NAMALWA (cell line): ENCODE measurements at regions not wholly inside any gene's neighbourhood (a gene's known extent, or its start where the extent isn't known, plus 50 kb on each side); places are given as distances from the start of the nearest gene placed in this dataset.

ENCODE experiments used
- DNase-seq: peaks from one replicate; pipeline ENCODE4 v3.0.0-alpha.2; 2015; ENCODE audit warnings: low spot score

DNA sequence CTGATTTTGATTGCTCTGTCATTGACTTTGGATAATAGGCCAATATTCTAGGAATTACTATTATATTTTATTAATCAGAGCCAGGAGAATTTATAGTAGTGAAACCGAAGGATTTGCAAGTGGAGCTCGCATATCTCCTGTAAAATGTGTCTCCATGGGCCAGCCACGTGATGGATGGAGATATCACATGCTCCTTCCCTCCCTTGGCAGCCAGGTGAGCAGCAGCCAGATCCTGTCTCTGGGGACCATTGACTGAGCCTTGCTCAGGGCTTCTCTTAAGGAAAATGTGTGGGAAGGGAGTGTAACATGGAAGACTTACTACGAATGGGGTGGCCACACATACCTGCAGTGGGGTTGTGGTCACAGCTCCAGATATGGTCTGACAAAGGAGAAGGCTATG lies 144.7 kb upstream of the RGMA start:
- DNase-seq = no peak

DNA sequence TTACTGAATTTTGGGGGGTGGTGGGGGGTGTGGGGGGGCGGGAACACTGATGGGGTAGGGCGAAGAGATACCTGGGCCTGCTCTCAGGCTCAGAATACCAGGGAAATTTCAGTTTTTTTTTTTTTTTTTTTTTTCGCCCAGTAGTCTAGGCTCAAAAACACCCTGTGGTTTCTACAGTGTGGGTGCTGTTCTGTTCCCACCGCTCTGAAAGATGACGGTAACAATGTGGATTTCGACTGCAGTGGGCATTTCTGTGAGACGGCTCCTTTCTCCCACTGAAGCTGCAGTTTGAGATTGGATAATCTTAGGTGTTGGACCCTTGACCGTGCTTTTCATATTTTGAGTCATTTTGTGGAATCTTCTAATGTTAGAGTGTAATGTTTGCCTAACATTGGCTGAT lies 143.8 kb upstream of the RGMA start:
- no peak for DNase-seq

DNA sequence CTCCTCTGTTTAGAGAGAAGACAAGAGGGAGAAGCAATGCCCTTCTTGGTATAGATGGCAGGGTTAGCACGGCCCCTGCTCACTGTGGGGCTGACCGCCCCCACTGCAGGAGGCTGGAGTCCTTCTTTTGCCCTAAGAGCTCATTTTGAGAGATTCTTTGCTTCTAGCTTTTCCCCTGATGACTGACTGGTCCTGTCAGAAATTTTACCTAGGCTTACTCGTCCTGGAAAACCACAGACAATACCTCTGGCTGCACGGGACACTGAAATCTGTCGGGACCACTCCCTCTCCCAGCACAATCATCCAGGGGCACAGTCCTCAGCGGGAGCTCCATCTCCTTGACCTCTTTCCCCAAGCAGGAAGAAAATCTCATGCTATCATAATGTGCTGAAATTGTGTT lies 143.0 kb upstream of the RGMA start:
- DNase-seq = no peak

DNA sequence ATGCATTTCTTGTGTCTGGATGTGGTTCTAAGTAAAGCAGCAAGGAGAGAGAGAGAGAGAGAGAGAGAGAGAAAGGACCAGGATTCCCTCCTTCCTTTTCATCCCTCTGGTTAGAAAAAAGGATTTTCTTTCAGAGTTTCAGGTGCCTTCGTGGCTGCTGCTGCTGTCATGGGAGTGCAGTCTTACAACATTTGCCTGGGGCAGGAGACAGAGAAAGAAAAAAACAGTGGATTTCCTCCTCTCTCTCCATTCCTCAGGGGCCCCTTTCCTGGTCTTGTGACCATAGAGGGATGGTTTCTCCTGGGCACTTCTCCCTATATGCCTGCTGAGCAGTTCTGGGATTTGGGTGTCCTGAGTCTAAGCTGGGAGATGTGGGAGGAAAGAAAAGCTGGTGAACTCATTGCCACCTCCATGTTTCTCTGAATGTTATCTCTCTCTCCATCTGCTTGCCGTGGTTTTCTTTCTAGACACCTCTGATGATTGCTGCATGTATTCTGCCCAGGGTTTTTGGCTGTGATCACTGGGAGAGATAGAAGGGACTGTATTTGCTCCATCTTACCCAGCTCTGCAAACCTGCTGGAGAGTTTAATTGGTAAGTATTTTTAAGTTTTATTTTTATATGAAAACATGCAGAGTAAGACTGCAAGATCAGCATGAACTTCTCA lies 142.4 kb upstream of the RGMA start:
- no peak for DNase-seq

DNA sequence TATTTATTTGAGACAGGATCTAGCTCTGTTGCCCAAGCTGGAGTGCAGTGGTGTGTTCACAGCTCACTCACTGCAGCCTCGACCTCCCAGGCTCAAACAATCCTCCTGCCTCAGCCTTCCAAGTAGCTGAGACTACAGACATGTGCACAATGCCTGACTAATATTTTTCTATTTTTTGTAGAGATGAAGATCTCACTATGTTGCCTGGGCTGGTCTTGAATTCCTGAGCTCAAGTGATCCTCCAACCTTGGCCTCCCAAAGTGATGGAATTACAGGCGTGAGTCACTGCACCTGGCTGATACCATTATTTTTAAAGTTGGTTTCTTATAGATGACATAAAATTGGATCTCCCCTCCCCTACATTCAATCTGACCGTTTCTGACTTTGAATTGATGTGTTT lies 139.5 kb upstream of the RGMA start:
- no peak for DNase-seq

DNA sequence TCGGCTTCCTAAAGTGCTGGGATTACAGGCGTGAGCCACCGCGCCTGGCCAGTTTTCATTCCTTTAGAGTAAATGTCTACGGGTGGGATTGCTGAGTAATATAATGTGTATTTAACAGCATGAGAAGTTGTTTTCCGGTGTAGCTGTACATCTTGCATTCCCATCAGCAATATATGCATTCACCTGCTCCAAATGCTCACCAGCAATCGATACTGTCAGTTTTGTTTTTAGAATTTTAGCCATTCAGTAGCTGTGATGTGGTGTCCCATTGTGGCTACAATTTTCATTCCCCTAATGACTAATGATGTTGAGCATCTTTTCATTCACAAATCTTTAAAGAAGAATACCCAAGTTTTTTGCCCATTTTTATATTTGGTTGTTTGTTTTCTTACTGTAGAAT lies 134.8 kb upstream of the RGMA start:
- DNase-seq = no peak

DNA sequence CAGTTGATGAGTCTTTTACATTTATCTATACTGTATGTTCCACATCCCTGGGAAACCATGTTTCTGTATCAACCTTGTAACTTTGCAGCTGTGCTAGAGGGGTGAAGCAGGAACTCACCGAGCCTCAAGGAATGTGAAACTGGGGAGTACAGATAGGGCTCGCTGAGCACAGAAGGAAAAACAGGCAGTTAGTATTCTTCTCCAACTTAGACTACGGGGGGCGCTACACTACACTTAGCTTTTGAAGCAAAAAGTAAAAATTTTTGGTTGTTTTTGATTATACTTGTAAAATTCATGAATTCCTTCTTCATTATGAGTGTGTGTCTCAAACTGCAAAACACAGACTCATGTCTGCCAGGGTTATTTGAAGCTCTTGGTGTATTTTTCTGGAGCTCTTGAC lies 132.7 kb upstream of the RGMA start:
- no peak for DNase-seq

DNA sequence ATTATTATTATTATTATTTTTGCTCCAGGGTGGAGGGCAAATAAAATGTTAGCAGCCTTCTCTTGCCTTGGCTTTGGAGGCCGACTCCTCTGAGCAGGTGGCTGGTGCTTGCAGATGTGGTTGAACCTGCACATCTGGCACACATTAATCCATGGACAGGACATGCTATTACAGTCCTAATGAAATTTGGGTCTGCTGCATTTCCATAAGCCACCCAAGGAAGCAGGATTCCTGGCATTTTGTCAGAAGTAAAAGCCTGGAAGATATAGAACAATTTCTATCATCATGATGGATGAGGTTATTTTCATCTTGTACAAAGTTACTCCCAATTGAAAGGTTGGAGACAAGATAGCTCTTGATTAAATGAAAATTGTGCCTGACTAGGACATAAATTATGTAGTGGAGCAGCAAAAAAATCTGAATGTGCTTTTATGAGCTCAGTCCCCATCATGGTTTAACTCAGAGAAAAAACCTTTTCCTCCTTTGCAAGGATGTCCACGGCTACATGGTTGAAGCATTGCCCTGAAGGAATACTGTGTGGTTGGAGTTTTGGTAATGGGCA lies 130.9 kb upstream of the RGMA start:
- DNase-seq = no peak

DNA sequence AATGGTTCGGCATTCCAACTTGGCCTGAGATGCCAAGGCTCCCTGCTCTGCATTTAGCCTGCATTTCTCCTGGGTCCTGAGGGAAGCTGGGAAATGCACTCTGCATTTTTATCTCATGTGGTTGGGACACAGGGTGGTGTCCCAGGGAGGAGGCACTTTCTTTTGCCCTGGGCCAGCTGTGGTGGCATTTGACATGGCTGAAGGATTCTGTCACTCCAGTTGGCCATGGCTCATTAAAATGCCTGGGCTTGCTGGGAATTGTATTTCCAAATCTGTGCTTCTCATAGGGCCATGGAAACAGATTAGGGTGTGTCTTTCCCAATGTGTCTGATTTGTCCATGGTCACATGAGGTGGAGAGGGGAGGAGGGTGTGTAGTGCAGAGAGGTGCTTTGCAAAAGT lies 128.3 kb upstream of the RGMA start:
- no peak for DNase-seq

DNA sequence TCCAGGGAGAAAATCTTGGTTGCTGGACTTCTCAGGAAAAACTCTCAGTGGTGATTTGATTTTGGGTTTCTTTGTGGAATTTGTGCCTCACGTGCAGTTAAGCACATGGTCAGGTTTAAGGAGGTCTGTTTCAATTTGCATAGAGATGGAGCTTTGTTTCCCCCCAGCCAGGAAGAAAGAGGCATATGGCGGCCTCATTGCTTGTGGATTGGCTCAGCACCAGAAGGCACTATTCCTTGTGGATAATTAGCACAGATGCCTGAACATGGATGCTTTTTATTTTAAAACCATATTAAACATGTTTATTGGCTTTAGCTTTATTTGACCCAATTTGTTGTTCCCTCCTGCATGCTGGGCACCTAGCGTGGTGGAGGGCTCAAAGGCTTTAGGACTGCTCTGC lies 125.1 kb upstream of the RGMA start:
- no peak for DNase-seq

DNA sequence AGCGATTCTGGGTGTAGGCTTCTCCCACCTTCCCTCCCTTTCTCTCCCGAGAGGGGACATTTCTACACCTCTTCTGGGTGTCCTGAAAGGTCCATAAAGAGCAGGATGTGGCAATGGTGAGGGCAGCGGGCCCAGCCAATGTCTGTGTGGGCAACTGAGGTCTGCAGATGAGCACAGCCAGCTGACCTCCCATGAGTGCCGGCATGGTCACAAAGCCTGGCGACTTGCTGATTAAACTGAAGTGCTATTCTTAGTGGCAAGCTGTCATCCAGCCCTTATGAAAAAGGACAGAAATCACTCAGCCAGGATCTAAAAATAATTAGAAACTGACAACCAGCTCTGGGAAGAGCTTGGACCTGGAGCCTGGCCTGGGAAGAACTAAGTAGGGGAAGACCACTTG lies 124.3 kb upstream of the RGMA start:
- no peak for DNase-seq

DNA sequence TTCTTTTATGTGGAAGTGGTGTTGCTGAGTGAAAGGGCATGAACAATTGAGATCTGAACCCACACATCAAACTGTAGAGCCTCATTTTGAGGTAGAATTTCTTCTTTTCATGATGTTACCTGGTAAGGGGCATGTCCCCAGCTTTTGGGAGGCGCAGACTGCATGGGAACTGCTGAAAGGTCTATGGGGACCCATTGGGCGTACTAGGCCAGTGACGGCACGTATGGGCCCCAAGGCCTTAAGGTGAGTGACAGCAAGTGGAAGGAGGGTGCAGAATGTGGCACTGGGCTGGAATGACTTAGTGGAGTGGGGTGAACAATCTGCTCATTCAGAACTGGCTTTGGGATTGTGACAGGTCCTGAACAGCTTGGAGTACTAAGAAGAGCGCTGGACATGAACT lies 123.6 kb upstream of the RGMA start:
- no peak for DNase-seq

DNA sequence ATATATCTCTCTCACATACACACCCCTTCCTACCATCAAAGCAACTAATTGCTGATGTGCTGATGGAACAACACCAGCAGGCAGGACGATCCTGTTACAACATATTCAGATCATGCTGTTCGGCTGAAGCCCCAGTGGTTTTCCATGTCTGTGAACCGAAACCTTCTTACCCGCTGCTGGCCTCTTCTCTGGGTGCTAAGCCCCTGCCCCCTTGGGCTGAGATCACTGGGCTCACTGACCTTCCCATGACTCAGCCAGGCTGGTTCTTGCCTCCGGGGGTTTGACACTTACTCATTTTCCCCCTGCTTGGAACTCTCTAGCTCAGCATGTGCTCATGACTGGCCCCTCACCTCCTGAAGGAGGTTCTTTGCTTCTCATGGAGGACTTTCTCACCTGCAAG lies 122.0 kb upstream of the RGMA start:
- DNase-seq = no peak

DNA sequence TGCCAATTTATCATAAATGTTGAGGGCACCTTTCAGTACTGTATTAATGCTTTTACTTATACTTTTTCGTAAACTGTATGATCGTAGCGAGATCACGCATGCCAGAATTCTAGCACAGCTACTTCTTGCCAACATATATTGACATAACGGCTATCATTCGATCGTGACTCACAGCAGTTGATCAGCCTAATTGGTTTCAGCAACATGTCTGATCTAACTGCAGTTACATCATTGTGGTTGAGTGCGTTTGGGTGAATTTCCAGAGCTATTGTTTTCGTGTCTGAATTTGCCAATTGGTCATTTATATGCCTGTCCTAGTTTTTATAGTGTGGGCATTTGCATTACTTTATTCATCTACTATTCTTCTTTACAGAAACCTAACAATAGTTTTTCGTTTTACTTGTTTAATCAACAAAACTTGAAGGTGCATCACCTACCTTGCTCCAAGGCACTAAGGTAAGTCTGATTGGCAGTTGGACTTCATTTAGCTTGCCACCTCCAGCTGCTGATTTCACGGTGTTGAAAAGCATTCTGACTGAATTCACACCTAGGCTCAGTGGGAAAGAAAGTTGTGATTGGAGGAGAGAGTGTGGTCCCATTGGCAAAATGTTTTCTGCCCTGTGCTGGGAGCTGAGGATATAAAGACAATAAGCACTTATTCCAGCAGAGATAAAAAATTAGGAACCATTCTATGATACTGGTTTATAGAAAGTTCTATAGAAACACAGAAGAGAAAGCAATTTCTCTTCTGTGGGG lies 120.9 kb upstream of the RGMA start:
- no peak for DNase-seq

DNA sequence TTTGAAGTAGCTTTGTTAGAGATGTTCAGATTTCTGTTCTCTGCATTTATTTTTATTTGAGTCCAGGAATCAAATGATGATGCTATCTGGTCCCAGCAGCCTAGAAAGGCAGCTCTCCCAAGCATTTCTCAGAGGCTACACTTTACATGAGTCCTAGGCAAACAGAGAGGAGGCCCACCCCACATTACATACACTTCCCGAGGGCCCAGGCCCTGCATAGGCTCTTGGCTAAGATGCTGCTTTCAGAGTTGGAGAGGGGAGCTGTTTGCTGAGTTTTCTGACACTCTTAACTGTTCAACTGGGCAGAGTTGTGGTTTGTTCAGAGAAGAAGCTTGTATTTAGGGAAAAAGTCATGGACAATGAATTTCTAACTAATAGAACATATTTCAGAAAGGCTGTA lies 117.9 kb upstream of the RGMA start:
- DNase-seq = no peak

DNA sequence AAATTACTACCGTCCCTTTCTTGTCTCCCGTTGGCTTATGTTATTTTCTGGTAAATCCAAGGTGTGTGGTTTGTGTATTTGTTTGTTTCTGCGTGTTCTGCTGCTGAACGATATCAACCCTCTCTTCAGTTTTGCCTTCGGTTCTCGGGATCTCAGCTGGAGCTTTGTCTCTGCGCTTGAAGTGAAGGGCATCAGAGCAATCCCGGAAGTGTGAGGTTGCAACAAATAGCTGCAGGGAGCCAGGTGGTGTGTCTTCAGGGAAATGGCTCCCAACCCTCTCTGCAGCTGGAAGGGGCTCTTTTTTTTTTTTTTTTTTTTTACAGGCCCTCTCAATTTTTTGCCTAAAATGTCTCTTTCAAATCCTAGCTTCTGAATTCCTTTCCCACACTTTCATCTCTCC lies 116.4 kb upstream of the RGMA start:
- DNase-seq = no peak

DNA sequence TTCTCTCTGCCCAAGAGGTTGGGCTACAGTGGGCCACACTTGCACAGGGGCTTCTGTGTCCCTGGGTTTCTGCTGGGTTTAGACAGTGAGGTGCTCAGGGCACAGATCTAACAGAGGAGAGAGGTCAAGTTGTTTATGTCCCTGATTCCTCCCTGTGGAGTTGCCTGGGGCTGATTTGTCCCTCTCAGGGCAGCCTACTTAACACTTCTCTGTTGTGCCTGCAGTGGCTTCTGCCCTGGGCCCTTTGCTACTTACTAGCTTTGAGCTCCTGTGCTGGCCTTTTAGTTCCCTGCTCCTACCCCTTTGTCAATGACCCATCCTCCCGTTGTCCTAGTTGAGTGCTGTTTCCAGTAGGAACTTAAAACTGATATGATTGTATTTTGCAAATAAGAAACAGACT lies 114.0 kb upstream of the RGMA start:
- no peak for DNase-seq

DNA sequence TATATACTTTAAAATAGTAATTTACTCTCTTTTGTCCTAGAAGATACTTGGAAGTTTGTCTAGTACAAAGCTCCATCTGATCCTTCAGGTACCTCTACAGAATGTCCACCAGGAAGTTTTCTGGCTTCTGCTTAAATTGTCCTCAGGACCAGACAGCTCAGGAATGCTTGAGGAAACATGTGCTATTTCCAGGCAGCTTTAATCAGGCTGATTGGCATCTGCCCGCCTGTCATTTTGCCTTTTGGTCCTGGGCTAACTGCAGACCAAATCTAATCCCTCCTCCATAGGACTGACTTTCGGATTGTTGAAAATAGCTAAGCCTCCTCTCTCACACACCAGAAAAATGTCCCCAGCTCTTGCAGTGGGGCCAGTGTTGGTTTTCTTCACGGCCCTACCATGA lies 113.4 kb upstream of the RGMA start:
- DNase-seq = no peak

DNA sequence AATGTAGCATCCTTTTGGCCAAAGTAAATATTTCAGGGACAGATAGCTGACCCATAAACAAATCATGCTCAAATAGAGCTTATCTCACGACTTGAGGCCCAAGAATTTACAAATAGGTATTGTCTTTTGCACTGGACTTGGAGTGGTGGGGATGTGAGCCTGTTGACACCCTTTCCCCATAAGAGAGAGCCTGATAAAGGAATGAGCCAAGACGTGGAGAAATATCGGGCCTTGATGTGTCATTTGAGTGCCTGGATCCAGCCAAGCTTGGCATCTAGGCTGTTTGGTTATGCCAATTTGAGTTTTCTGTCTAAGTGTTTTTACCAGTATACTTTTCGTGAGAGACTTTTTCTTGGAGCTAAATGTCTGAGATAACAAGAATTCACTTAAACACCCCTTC lies 112.9 kb upstream of the RGMA start:
- DNase-seq = no peak

DNA sequence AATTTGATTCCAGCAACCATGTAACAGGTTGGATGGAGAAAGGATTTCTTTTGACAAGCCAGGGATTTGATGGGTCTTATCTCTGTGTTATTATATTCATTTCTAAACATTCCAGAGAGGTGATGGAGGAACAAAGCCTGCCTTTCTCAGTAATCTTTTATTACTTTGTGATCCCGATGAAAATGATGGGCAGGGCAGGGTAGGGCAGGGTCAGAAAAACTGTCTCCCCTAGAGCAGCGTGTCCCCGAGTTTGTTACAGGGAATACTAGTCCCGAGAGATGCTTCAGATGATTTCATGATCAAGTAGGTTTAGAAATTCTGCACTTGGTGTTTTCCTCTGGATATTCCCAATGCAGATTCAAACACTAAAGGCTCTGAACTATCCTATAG lies 111.8 kb upstream of the RGMA start:
- no peak for DNase-seq

DNA sequence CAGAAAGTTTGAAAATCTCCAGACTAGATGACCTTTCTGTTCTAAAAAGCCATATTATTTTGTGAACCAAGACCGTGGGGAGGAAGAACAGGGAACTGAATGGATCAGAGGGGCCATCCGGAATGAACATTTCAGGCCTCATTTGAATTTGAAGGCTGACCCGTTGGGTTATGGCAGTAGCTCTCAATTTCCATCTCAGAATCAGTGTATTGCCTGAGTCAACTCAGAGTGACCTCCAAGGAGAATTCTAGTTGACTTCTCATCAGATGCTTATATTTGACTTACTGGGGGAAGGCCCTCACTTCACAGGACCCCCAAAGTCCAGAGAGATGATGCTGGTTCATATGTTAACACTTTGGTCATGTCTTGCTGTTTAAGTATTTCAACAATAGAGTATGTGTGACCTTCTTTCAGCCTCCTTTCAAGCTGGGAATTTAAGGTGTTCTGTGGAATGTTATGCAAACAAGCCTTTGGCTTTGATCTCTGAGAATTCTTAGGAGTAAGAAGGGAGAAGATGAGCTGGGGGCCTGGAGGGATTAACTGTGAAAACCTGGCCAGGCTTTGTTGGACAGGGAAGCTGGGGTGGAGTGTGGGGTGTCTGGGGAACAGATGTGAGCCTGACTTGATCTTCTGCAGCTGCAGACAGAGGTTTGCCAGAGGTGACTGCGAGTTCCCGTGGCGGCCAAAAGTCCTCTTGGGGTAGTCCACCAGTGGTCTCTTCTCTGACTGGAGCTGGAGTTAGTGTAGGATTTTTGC lies 111.2 kb upstream of the RGMA start:
- DNase-seq = no peak

DNA sequence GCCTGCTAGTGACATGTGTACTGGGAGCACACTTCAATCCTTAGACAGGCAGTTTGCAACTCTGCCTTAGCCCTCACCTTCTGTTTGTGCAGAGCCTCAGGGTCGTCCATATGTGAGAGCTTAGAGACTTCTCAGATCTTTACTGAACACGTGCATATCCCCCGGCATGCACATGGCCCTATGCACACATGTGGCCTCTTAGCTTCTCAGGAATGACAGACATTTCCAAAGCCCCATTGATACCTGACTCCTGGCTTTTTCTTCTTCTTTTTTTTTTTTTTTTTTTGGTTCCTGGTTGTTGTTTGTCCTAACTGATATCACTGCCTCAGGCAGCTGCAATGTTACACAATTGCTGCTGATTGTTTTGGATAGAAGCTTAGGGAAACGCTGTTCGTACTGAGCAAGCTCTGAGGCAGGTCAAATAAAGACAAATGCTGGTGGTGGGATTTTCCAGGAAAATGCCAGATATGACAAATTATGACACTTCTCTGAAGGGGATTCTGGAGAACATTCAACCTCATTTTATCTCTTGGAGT lies 107.2 kb upstream of the RGMA start:
- DNase-seq = no peak

DNA sequence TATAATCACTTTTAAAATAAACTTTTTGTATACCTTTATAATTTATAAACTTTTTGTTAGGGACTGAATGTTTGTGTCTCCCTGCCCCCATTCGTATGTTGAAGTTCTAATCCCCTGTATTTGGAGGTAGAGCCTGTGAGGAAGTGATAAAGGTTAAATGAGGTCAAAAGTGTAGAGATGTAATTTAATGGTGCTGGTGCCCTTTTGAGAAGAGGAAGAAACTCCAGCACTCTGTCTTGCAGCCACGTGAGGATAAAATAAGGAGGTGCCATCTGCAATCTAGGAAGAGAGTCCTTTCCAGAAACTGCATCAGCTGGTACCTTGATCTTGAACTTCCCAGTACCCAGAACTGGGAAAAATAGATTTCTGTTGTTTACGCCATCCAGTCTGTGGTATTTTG lies 106.1 kb upstream of the RGMA start:
- DNase-seq = no peak
